ENCODE measurements at regions not wholly inside any gene's neighbourhood (a gene's known extent, or its start where the extent isn't known, plus 50 kb on each side); places are given as distances from the start of the nearest gene placed in this dataset.
A peak's percentile ranks its signal among the peaks of the same experiment; 100 is the strongest.

- Histone ChIP-seq H3K4me3 (no peak overlapping the region), H3K36me3 (no peaks in the 10 kb centered on the region), H3K4me1 (no peaks in the 10 kb centered on the region), H3K27ac (no peak overlapping the region), H3K9me3 (no peaks in the 10 kb centered on the region), H3K27me3 (no peaks in the 10 kb centered on the region)
- 42 to 43% methylated on average over 6 of the region's 6 CpGs for WGBS, 2 donors
- TF ChIP-seq POLR2AphosphoS5 (IDR thresholded peaks at IDR 0.05) (no peak), CTCF (IDR thresholded peaks at IDR 0.05) (no peak), POLR2A (IDR thresholded peaks at IDR 0.05) (no peak), EP300 (IDR thresholded peaks at IDR 0.05) (no peak)
- intact Hi-C loops (cut with DNase I), result no loop called here
- peak; percentile 63 for DNase-seq
Observed at GRCh38 chr3:5787861-5788488, 600.5 kb downstream of the EDEM1 start.

GRCh38 chr3:5788496-5788895 lies 601.0 kb downstream of the EDEM1 start:
- no peak for DNase-seq
- no peak for TF ChIP-seq POLR2A (IDR thresholded peaks at IDR 0.05)
- TF ChIP-seq EP300 (IDR thresholded peaks at IDR 0.05), result no peak
- H3K9me3 ChIP-seq, result no peaks in the 10 kb centered on the region
- no peaks in the 10 kb centered on the region for H3K27me3 ChIP-seq
- WGBS, 2 donors, result 59 to 69% methylated on average over 5 of the region's 5 CpGs
- no peak overlapping the region for H3K4me3 ChIP-seq
- H3K36me3 ChIP-seq, result no peaks in the 10 kb centered on the region
- intact Hi-C loops (cut with DNase I), result no loop called here
- H3K4me1 ChIP-seq, result no peaks in the 10 kb centered on the region
- H3K27ac ChIP-seq, result no peak overlapping the region

- no peak overlapping the region for H3K27ac ChIP-seq
Observed at GRCh38 chr3:5791558-5791957, 604.1 kb downstream of the EDEM1 start.

GRCh38 chr3:5796541-5796940 lies 609.0 kb downstream of the EDEM1 start:
- Histone ChIP-seq H3K4me1 (no peaks in the 10 kb centered on the region), H3K27ac (no peak overlapping the region), H3K27me3 (no peaks in the 10 kb centered on the region), H3K9me3 (no peaks in the 10 kb centered on the region), H3K4me3 (no peak overlapping the region), H3K36me3 (no peaks in the 10 kb centered on the region)
- no peak for TF ChIP-seq CTCF (IDR thresholded peaks at IDR 0.05)
- no peak for TF ChIP-seq POLR2AphosphoS5 (IDR thresholded peaks at IDR 0.05)
- TF ChIP-seq EP300 (IDR thresholded peaks at IDR 0.05), result no peak
- 57 to 67% methylated on average over 2 of the region's 2 CpGs for WGBS, 2 donors
- no peak for DNase-seq
- intact Hi-C loops (cut with DNase I), result no loop called here

More at GRCh38 chr3:5791558-5791957, 604.1 kb downstream of the EDEM1 start:
- Histone ChIP-seq H3K36me3 (no peaks in the 10 kb centered on the region), H3K4me1 (no peaks in the 10 kb centered on the region), H3K4me3 (no peak overlapping the region), H3K27me3 (no peaks in the 10 kb centered on the region), H3K9me3 (no peaks in the 10 kb centered on the region)
- intact Hi-C loops (cut with DNase I), result no loop called here
- TF ChIP-seq EP300 (IDR thresholded peaks at IDR 0.05), result no peak
- TF ChIP-seq CTCF (IDR thresholded peaks at IDR 0.05), result no peak
- no peak for TF ChIP-seq POLR2A (IDR thresholded peaks at IDR 0.05)
- no peak for TF ChIP-seq POLR2AphosphoS5 (IDR thresholded peaks at IDR 0.05)
- no peak for DNase-seq
- WGBS, 2 donors, result 75 to 79% methylated on average over 1 of the region's 1 CpG

GRCh38 chr3:5798809-5799208 lies 611.3 kb downstream of the EDEM1 start:
- intact Hi-C loops (cut with DNase I), result no loop called here
- Histone ChIP-seq H3K4me1 (no peaks in the 10 kb centered on the region), H3K4me3 (no peak overlapping the region), H3K36me3 (no peaks in the 10 kb centered on the region), H3K27ac (no peak overlapping the region), H3K9me3 (no peaks in the 10 kb centered on the region), H3K27me3 (no peaks in the 10 kb centered on the region)
- 37 to 82% methylated on average over 2 of the region's 2 CpGs for WGBS, 2 donors
- DNase-seq, result no peak
- TF ChIP-seq POLR2AphosphoS5 (IDR thresholded peaks at IDR 0.05), result no peak
- TF ChIP-seq POLR2A (IDR thresholded peaks at IDR 0.05), result no peak
- TF ChIP-seq EP300 (IDR thresholded peaks at IDR 0.05), result no peak
- no peak for TF ChIP-seq CTCF (IDR thresholded peaks at IDR 0.05)
